GM23338 (cell line): ENCODE measurements at regions not wholly inside any gene's neighbourhood (a gene's known extent, or its start where the extent isn't known, plus 50 kb on each side); places are given as distances from the start of the nearest gene placed in this dataset.

Source experiments
- ATAC-seq: fragments of 200-7000 bp; cut with Tn5 transposase; 3 replicates; pipeline ENCODE4 v1.9.1; 2020
- DNase-seq: peaks from one replicate; pipeline ENCODE4 v3.0.0-alpha.2; 2015; ENCODE audit warnings: low spot score
- H2AFZ ChIP-seq: fragments of 200-600 bp; sonication (generic); 2 replicates; pipeline ENCODE4 v1.8.0; 2016; ENCODE audit warnings: antibody characterized with exemption, mild to moderate bottlenecking, moderate library complexity
- H3F3A ChIP-seq: fragments of 200-600 bp; sonication (generic); replicated peaks from 2 replicates; pipeline ENCODE4 v1.8.0; 2017; ENCODE audit warnings: antibody characterized with exemption, mixed run types, low read depth
- H3K27ac ChIP-seq: fragments of 200-600 bp; sonication (generic); 2 replicates; pipeline ENCODE4 v1.6.1; 2016; ENCODE audit warnings: low read depth
- H3K27me3 ChIP-seq: fragments of 200-600 bp; sonication (generic); 2 replicates; pipeline ENCODE4 v1.8.0; 2016; ENCODE audit warnings: mild to moderate bottlenecking, mixed run types, moderate library complexity; ENCODE audit not compliant: insufficient read depth
- H3K36me3 ChIP-seq: fragments of 200-600 bp; sonication (generic); 2 replicates; pipeline ENCODE4 v1.8.0; 2016; ENCODE audit warnings: mild to moderate bottlenecking; ENCODE audit not compliant: insufficient read depth
- H3K4me1 ChIP-seq: fragments of 200-600 bp; sonication (generic); 2 replicates; pipeline ENCODE4 v1.8.0; 2016; ENCODE audit warnings: mild to moderate bottlenecking, moderate library complexity; ENCODE audit not compliant: insufficient read depth
- H3K4me2 ChIP-seq: fragments of 200-600 bp; sonication (generic); 2 replicates; pipeline ENCODE4 v1.7.1; 2017; ENCODE audit warnings: mixed run types
- H3K4me3 ChIP-seq: fragments of 200-600 bp; sonication (generic); 2 replicates; pipeline ENCODE4 v1.6.1; 2016; ENCODE audit warnings: mixed run types
- H3K79me2 ChIP-seq: fragments of 200-600 bp; sonication (generic); replicated peaks from 2 replicates; pipeline ENCODE4 v1.8.0; 2017; ENCODE audit warnings: mild to moderate bottlenecking; ENCODE audit not compliant: insufficient read depth
- H3K9me2 ChIP-seq: fragments of 200-600 bp; sonication (generic); 2 replicates; pipeline ENCODE4 v1.8.0; 2017; ENCODE audit not compliant: insufficient read depth
- H4K20me1 ChIP-seq: fragments of 200-600 bp; sonication (generic); replicated peaks from 2 replicates; pipeline ENCODE4 v1.8.0; 2017; ENCODE audit warnings: mild to moderate bottlenecking; ENCODE audit not compliant: insufficient read depth
- H3K27ac Mint-ChIP-seq: 2 replicates; pipeline ENCODE4 v1.8.0; 2020; ENCODE audit warnings: inconsistent platforms, mild to moderate bottlenecking, moderate library complexity, mixed read lengths
- H3K27me3 Mint-ChIP-seq: 3 replicates; pipeline ENCODE4 v1.8.0; 2022; ENCODE audit warnings: low read depth, mild to moderate bottlenecking, moderate library complexity, mixed read lengths, inconsistent platforms; ENCODE audit not compliant: insufficient read depth, poor library complexity
- H3K36me3 Mint-ChIP-seq: 3 replicates; pipeline ENCODE4 v1.8.0; 2021; ENCODE audit warnings: low read depth, mild to moderate bottlenecking, inconsistent platforms, moderate library complexity, mixed read lengths
- H3K4me1 Mint-ChIP-seq: 3 replicates; pipeline ENCODE4 v1.8.0; 2020; ENCODE audit warnings: mild to moderate bottlenecking, inconsistent platforms, mixed read lengths
- H3K4me3 Mint-ChIP-seq: 3 replicates; pipeline ENCODE4 v1.8.0; 2021; ENCODE audit warnings: moderate library complexity, mild to moderate bottlenecking, inconsistent platforms, mixed read lengths
- H3K9me3 Mint-ChIP-seq: 3 replicates; pipeline ENCODE4 v1.8.0; 2020; ENCODE audit warnings: moderate library complexity, mild to moderate bottlenecking, inconsistent platforms, mixed read lengths
- CREB1 ChIP-seq: fragments of 250-450 bp; sonication (Bioruptor Pico); IDR thresholded peaks from 2 replicates; pipeline ENCODE4 v1.5.0; 2020; ENCODE audit warnings: low read depth, mild to moderate bottlenecking, moderate library complexity
- CTCF ChIP-seq, 2 experiments: fragments of 200-600 bp in 1 of 2; sonication (generic) in 1 of 2; conservative IDR thresholded peaks; 2 replicates each; pipeline versions ENCODE4 v1.5.1 to v1.6.1; 2016 to 2017; ENCODE audit warnings: antibody characterized with exemption in 2 of 2, low read depth in 2 of 2, mild to moderate bottlenecking in 2 of 2, moderate library complexity in 1 of 2
- ETS1 ChIP-seq: IDR thresholded peaks from 2 replicates; pipeline ENCODE4 v1.6.1; 2016; ENCODE audit warnings: antibody characterized with exemption
- EZH2 ChIP-seq: fragments of 200-600 bp; sonication (generic); IDR thresholded peaks from one replicate; pipeline ENCODE4 v1.8.0; 2017; ENCODE audit warnings: antibody characterized with exemption, mild to moderate bottlenecking, low read depth; ENCODE audit not compliant: unreplicated experiment
- EZH2phosphoT487 ChIP-seq: fragments of 200-600 bp; sonication (generic); IDR thresholded peaks from one replicate; pipeline ENCODE4 v1.8.1; 2018; ENCODE audit warnings: antibody characterized with exemption; ENCODE audit not compliant: unreplicated experiment
- JUNB ChIP-seq: IDR thresholded peaks from one replicate; pipeline ENCODE4 v1.6.1; 2016; ENCODE audit warnings: antibody characterized with exemption; ENCODE audit not compliant: unreplicated experiment
- POLR2AphosphoS5 ChIP-seq: IDR thresholded peaks from 2 replicates; pipeline ENCODE4 v1.6.1; 2016; ENCODE audit warnings: antibody characterized with exemption, low read depth
- REST ChIP-seq: IDR thresholded peaks from one replicate; pipeline ENCODE4 v1.6.1; 2018; ENCODE audit warnings: antibody characterized with exemption; ENCODE audit not compliant: unreplicated experiment
- STAT1 ChIP-seq: IDR thresholded peaks from one replicate; pipeline ENCODE4 v1.6.1; 2016; ENCODE audit warnings: antibody characterized with exemption; ENCODE audit not compliant: unreplicated experiment
- ZNF114 ChIP-seq: fragments of 250-450 bp; sonication (Bioruptor Pico); IDR thresholded peaks from 2 replicates; pipeline ENCODE4 v1.5.0; 2020; ENCODE audit warnings: mild to moderate bottlenecking, moderate library complexity
- ZNF331 ChIP-seq: fragments of 250-450 bp; sonication (Bioruptor Pico); IDR thresholded peaks from 2 replicates; pipeline ENCODE4 v1.5.0; 2020; ENCODE audit warnings: low read depth, mild to moderate bottlenecking, moderate library complexity
- ZNF462 ChIP-seq: fragments of 250-450 bp; sonication (Bioruptor Pico); IDR thresholded peaks from 2 replicates; pipeline ENCODE4 v1.5.0; 2020; ENCODE audit warnings: mild to moderate bottlenecking, moderate library complexity

- H3K27ac Mint-ChIP-seq, result peak overlapping the region; percentile 47; the same call in 1 of the 2 replicates
- Histone ChIP-seq H3K4me1 (peaks cover 60% of the 10 kb centered on the region), H3K27me3 (peaks cover 7% of the 10 kb centered on the region; the same call in 1 of the 2 replicates), H4K20me1 (no peaks in the 10 kb centered on the region), H3K27ac (no peak overlapping the region), H3K4me2 (no peak overlapping the region), H3K36me3 (no peaks in the 10 kb centered on the region), H3K9me2 (no peaks in the 10 kb centered on the region), H3K79me2 (no peaks in the 10 kb centered on the region), H2AFZ (no peak overlapping the region), H3K4me3 (no peak overlapping the region), H3F3A (peaks cover 5% of the 10 kb centered on the region; the same call in 1 of the 2 replicates)
- peaks cover 70% of the 10 kb centered on the region for H3K4me1 Mint-ChIP-seq
- H3K4me3 Mint-ChIP-seq, result peak overlapping the region; percentile 18; the same call in 1 of the 3 replicates
- H3K36me3 Mint-ChIP-seq, result peaks cover 30% of the 10 kb centered on the region
- DNase-seq (no peak), ATAC-seq (no peak)
- peaks cover 3% of the 10 kb centered on the region; the same call in 1 of the 3 replicates for H3K9me3 Mint-ChIP-seq
- peaks cover 16% of the 10 kb centered on the region for H3K27me3 Mint-ChIP-seq
- TF ChIP-seq CREB1 (CRISPR knock-in tag), result no peak
- TF ChIP-seq POLR2AphosphoS5, result no peak
- no peak for TF ChIP-seq EZH2phosphoT487
- no peak for TF ChIP-seq ZNF462 (CRISPR knock-in tag)
- TF ChIP-seq ZNF114 (CRISPR knock-in tag), result no peak
- TF ChIP-seq ZNF331, result no peak
- no peak for TF ChIP-seq EZH2
- no peak for TF ChIP-seq ETS1
- no peak for TF ChIP-seq JUNB
- TF ChIP-seq STAT1, result no peak
- no peak for TF ChIP-seq CTCF (conservative IDR thresholded peaks at IDR 0.05; ENCODE audit: low read depth in 2 of 2)
- no peak for TF ChIP-seq REST
Observed at GRCh38 chr15:89002281-89002761, 85.9 kb upstream of the ABHD2 start.
